GM12872 (cell line): ENCODE measurements at regions not wholly inside any gene's neighbourhood (a gene's known extent, or its start where the extent isn't known, plus 50 kb on each side); places are given as distances from the start of the nearest gene placed in this dataset.

Source experiments
- TF ChIP-seq, protein P1 (sequence below): IDR thresholded peaks from 3 replicates; pipeline ENCODE4 v1.5.1; 2011; ENCODE audit warnings: low read depth, mild to moderate bottlenecking, low read length, moderate library complexity; ENCODE audit not compliant: insufficient read depth

DNA sequence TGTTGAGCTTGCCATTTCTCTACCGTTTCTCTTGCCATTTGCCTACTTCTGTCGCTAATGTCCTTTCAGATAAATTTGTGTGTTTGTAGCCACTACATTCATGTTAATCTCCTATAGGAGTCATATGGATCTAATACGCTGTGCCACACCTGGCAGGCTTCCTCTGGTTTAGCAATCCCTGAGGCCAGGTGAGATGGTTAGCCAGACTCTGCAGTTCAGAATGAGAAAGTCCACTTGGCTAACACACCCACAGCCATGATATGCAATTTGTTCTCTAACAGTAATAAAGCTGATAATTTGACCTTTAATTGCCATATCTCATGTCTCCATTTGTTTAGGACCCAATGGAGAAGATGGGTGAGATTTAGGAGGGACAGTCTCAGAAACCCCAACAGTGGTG, 1261.6 kb upstream of the TMEM132C start:
- TF ChIP-seq, protein P1, sequence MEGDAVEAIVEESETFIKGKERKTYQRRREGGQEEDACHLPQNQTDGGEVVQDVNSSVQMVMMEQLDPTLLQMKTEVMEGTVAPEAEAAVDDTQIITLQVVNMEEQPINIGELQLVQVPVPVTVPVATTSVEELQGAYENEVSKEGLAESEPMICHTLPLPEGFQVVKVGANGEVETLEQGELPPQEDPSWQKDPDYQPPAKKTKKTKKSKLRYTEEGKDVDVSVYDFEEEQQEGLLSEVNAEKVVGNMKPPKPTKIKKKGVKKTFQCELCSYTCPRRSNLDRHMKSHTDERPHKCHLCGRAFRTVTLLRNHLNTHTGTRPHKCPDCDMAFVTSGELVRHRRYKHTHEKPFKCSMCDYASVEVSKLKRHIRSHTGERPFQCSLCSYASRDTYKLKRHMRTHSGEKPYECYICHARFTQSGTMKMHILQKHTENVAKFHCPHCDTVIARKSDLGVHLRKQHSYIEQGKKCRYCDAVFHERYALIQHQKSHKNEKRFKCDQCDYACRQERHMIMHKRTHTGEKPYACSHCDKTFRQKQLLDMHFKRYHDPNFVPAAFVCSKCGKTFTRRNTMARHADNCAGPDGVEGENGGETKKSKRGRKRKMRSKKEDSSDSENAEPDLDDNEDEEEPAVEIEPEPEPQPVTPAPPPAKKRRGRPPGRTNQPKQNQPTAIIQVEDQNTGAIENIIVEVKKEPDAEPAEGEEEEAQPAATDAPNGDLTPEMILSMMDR: no peak

DNA sequence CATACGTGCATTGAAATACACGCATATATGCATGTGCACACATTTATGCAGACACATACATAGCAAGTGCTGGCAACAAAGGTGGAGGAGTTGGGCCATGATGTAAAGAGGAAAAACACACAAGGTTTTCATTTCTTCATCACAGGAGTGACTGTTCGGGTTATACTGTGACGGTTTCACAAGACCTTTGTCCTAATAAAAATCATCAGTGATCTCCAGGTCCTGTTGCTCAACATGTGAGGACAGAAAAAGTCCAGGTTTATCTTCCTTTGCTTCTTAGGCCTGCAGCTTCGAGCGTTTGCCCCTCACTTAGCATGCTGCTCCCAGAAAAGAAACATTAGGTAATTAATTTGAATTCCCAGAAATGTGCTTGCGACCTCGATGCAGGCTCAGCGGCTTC, 1260.0 kb upstream of the TMEM132C start:
- TF ChIP-seq, protein P1: no peak

DNA sequence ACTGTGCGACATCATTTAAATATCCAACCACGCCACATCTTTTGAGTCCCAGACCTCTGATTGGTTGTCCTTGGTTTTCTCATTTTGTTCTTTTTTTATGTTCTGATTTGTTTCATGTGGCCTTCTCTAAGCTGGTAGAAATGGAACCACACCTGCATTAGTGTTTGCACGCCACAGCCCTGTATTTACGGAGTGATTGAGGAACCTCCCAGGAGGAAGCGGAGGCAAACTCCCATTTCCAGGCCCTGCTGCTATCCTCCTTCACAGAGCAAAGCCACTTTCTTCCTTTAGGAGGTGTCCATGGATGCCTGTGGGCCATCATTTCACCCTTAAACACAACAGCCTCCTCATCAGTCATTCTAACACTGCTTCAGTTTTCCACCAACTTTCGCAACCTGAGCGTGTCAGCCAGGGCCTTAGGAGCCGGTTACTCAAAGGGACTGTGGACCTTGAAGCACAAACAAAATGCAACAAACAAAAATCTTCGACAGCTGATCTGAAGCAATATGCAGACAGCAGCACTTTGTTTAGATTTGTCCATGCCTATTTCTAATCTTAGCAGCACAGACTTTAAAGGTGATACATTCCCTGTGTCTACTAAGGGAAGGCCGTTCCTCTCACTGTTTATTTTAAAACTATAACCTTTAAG, 1258.1 kb upstream of the TMEM132C start:
- TF ChIP-seq, protein P1: no peak

DNA sequence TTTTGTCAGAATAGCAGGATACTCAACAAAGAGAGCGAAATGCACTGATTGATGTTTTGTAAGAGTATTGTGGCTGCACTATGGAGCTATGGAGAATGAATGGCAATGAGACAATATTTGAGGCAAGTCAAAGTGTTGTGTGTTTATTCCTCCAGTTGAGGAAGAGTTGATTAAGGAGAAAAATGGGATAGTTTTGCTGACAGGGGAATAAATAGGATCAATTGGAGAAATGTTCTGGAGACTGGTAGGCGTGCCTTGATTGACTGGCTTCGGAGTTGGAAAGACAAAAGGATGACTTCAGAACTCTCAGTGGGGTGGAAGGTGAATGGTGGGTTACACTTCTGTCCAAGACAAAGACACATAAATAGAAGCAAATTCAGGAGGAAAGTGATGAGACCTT, 1254.9 kb upstream of the TMEM132C start:
- TF ChIP-seq, protein P1: no peak

DNA sequence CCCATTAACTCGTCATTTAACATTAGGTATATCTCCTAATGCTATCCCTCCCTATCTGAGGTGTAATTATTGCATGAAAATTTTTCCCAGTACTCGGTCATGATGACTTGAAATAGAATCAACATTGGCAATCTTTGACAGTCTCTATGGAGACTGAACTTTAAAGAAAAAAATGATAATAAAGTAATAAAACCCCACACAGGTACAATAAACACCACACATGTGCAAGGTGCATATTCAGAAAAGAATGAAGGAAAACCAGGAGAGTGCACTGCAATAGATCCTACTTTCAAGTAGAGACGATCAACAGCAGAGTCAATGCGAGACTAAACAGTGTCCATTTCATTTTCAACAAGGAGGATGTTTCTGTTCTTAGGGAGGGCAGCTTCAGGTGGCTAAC, 1253.8 kb upstream of the TMEM132C start:
- TF ChIP-seq, protein P1: no peak

DNA sequence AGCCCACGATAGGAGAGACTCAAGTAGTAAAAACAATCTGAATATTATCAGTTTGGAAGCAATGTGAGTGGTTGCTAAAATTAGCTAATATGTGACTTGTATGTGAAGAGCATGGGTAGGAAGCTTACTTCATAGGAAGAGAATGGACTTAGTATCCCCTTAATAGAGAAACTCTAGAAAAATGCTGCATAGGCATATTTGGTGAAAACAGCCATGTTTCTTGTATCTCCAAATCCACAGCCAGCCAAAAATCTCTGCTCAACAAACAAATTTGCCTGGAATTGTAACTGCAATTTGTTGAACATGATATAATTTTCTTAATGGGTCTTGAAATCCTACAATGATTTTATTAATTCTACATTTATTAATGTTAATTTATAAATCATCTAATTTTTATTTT, 1252.9 kb upstream of the TMEM132C start:
- TF ChIP-seq, protein P1: no peak

DNA sequence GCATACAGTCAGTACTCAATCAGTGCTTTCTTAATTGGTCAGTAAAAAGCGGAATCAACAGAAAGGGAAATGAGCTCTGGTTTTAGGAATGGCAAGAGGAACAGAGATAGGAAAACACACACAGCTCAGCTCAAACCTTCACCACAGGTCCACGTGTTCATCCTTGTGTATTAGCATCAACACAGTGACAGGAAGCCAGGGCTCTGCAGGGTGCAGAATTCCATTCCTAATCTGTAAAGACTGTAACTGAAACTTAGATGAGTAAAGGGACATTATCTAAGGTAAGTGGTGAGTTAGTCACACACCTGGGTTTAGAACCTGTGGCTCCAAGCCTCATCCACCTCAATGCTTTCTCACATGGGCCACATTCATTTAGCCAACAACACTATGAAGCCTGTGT, 1242.2 kb upstream of the TMEM132C start:
- TF ChIP-seq, protein P1: no peak
